Inferior parietal cortex (tissue), 1 donor: ENCODE measurements at regions not wholly inside any gene's neighbourhood (a gene's known extent, or its start where the extent isn't known, plus 50 kb on each side); places are given as distances from the start of the nearest gene placed in this dataset.
"Not testable (repeated sequence)": the region's sequence is repeated elsewhere in the genome, so short reads cannot be mapped to it uniquely, and the experiment has no call there.

Experiments used
- DNase-seq: peaks from one replicate; pipeline ENCODE4 v3.0.0-alpha.2; 2016; ENCODE audit errors: extremely low spot score

- no peak for DNase-seq
Observed at GRCh38 chr18:49694402-49694801, 118.9 kb downstream of the ACAA2 start.

GRCh38 chr18:49693717-49694005 is 119.7 kb downstream of the ACAA2 start:
- DNase-seq, result no peak

DNA sequence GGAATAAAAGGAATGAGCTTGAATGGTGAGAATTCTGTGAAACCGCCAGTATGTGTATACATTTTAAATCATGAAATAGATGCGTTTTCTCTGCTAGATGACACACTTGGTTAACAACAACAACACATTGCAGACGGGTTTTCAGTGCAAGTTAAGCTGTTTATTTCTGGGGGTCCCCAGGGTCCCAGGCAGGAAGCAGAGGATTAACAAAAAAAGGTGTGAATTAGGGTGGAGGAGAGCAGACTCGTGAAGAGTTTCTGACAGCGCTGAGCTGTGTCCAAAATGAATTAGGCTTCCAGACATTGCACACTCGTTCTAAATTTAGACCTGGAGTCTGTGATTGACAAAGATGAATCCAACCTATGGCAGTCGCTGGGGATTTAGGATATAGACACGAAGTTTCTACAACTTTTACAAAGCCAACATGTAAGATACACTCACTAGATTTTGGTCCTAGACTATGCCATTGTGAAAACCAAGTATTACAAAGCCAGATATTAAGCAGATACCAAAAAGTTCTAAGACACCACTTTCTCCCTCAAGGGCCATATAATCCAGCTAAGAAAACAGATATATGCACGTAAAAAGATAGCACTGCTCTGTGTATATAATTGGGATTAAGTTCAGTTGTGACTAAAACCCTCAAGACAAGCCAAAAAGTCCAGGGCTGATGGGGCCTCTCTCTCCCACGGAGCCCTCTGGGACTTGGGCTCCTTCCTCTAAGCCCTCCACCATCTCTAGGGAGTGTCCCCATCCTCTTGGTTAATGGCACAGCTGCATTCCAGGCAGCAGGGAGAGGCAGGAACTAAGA is 120.2 kb downstream of the ACAA2 start:
- no peak for DNase-seq

GRCh38 chr18:49691177-49691608 is 122.1 kb downstream of the ACAA2 start:
- DNase-seq, result no peak

DNA sequence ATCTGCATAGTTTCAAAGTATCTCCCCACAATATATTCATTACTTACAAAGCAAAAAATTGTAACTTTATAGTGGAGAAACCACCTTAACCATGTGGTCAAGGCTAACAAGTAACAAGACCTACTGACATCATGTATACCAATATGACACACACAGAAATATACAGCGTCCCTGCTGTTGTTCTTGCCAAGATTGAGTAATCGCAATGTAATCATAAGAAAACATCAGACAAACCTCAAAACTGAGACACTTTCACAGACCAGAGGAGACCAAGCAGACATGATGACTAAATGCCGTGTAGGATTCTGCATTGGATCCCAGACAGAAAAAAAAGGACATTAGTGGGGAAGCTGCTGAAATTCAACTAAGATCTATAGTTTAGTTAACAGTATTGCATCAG is 123.0 kb downstream of the ACAA2 start:
- DNase-seq, result no peak

GRCh38 chr18:49685231-49685942 is 123.5 kb downstream of the LIPG start:
- no peak for DNase-seq

DNA sequence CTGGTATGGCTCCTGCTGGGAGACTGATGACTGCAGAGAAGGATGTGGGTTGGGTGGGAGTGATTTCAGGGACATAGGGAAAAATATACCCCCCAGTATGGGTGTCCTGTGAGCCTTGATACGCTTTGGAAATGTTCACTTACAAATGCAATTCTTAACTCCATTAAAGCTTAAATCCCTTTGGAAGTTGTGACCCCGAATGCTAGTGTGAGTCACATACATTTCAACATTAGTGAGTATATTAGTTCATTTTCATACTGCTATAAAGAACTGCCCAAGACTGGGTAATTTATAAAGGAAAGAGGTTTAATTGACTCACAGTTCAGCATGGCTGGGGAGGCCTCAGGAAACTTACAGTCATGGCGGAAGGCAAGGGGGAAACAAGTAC is 120.9 kb downstream of the LIPG start:
- DNase-seq, result not testable (repeated sequence)

DNA sequence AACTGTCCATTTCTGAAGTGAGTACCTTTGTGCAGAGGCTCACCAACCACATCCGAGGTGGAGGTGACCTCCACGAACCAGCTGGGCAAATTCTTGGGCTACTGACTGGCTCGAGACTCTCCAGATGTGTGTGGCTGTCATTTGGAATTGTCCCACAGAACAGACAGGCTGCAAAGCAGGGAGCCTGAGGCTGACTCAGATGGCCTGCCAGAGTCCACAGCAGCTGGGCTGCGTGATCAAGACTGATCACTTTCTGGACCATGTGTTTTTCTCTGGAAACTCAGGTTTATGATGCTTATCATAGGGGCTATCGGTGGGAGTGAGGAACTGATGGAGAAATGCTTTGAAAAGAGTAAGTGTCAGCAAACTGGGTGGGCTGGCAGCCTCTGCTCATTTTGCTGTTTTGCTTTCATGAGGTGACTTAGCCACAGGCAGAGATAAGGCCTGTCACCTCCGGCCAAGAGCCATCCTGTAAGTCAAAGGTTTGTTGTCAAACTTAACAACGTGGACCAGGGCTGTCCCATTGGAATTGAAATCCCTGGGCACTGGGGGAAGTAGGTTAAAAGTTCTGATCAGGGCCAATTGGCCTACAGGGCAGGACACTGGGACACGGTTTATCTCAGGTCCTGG is 120.4 kb downstream of the LIPG start:
- no peak for DNase-seq

GRCh38 chr18:49681387-49681786 is 119.5 kb downstream of the LIPG start:
- no peak for DNase-seq

DNA sequence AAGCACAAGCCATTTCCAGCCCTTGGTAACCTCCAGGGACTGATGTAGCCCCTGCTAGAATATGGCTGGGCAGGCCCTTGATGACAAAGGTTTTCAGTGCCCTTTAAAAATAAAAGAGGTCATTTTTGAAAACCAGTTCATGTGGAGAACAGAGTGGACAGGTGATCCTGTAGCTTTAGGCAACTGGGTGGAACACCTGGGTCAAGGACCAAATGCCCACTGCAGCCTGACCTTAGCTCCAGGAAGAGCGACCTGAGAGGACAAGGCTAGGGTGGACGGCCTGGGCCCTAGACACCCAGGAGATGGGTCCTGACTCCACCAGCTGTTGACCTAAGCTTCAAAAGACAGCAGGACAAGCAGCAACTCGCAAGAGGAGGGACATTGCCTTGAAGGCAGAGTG is 116.6 kb downstream of the LIPG start:
- no peak for DNase-seq

DNA sequence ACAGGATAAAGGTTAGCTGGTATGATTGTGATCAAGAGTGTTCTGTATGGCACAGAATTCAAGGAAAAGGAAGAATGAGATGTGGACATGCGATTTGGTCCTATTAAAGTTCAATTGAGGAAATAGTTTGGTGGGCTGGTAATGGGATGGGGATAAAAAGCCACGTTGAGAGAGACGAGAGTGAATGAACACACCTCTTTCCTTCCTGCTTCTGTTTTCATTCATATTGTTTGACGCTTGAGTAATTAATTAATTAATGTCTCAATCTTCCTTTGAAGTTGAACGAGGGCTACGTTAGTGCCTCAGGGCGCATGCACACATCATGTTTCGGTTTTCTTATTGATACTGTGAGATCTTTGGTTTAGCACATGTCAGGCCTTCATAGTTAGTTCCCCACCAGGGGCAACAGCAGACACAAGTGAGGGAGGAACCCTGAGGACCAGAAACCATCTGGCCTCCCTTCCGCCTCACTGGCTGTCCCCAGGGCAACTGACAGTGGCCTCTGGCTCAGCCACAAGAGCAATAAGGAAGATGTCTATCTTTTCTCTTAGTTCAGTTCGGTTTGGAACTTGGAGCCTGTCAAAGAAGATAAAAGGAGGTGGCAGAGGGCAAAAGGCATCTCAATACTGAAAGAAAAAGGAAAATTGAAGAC is 116.0 kb downstream of the LIPG start:
- DNase-seq, result no peak

GRCh38 chr18:49677081-49677480 is 115.2 kb downstream of the LIPG start:
- no peak for DNase-seq

- DNase-seq, result no peak
Observed at GRCh38 chr18:49673281-49673680, 111.4 kb downstream of the LIPG start.

- DNase-seq, result no peak
Observed at GRCh38 chr18:49672853-49673252, 111.0 kb downstream of the LIPG start.

- no peak for DNase-seq
Observed at GRCh38 chr18:49669403-49669802, 107.5 kb downstream of the LIPG start.

GRCh38 chr18:49668574-49669275 is 106.9 kb downstream of the LIPG start:
- peak; percentile 71 for DNase-seq

DNA sequence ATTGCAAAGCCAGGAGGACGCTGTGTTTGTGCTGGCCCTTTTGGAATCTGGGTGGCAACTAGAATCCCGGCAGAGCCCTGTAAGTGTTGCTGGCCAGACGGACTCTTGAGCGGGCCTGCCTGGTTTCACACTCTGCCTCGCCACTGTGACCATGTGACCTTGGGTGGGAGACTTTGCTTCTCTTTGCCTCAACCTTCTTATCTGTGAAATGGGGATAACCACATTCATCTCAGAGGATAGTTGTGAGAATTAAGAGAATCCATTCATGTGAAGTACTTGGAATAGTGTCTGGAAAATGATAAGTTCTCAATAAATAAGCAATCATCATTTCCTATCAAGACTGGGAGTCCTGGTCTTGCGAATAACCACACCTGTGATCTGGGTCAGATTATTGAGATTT is 105.6 kb downstream of the LIPG start:
- DNase-seq, result no peak

DNA sequence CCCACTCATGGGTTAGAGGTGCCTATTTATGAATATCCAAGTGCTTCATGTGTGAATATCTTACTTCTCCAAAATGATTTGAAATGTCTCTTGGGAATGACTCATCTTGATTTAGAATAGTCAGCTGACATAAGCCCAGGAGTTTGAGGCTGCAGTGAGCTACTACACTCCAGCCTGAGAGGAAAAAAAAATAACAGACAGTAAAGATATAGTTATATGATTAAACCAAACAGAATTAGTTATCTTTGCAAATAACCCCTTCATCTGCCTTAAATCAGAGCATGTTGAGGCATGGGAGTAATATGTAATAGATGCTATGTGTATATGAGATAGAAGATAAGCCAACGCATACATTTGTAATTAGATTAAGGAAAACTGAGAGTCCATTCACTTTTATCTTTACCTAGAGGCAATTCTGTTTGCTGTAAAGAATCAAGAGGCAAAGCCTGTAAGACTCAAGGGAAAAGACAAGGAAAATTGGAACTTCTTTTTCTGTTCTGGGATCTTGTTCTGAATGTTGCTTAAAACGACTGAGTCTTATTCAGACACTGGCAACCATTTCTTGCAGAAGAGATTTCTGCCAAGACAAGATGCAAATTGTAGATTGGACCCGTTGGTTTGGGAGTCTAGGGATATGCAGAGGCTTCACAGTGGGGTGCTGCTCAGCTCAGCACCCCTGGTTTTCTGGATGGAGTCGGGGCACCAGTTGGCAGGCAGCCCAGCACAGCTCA is 104.4 kb downstream of the LIPG start:
- DNase-seq, result peak; percentile 32

- DNase-seq, result no peak
Observed at GRCh38 chr18:49663899-49664890, 102.3 kb downstream of the LIPG start.

- no peak for DNase-seq
Observed at GRCh38 chr18:49662506-49662905, 100.6 kb downstream of the LIPG start.
